ENCODE measurements at regions not wholly inside any gene's neighbourhood (a gene's known extent, or its start where the extent isn't known, plus 50 kb on each side); places are given as distances from the start of the nearest gene placed in this dataset.

- no peaks in the 10 kb centered on the region for H3K9me3 ChIP-seq
- no peak overlapping the region for H3K27ac ChIP-seq
- peaks cover 3% of the 10 kb centered on the region for H3K4me1 ChIP-seq
- no peaks in the 10 kb centered on the region for H3K36me3 ChIP-seq
- DNase-seq: no peak
- no peak overlapping the region for H3K9ac ChIP-seq (ENCODE audit: low read depth in 2 of 2, low read length in 2 of 2)
- no peak overlapping the region for H3K4me3 ChIP-seq
- intact Hi-C loops (cut with DNase I): no loop called here
- TF ChIP-seq, protein P1, sequence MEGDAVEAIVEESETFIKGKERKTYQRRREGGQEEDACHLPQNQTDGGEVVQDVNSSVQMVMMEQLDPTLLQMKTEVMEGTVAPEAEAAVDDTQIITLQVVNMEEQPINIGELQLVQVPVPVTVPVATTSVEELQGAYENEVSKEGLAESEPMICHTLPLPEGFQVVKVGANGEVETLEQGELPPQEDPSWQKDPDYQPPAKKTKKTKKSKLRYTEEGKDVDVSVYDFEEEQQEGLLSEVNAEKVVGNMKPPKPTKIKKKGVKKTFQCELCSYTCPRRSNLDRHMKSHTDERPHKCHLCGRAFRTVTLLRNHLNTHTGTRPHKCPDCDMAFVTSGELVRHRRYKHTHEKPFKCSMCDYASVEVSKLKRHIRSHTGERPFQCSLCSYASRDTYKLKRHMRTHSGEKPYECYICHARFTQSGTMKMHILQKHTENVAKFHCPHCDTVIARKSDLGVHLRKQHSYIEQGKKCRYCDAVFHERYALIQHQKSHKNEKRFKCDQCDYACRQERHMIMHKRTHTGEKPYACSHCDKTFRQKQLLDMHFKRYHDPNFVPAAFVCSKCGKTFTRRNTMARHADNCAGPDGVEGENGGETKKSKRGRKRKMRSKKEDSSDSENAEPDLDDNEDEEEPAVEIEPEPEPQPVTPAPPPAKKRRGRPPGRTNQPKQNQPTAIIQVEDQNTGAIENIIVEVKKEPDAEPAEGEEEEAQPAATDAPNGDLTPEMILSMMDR (IDR thresholded peaks at IDR 0.05): no peak
- no peaks in the 10 kb centered on the region for H3K27me3 ChIP-seq
Observed at GRCh38 chr11:112520354-112520753, 259.7 kb upstream of the PLET1 start.

DNA sequence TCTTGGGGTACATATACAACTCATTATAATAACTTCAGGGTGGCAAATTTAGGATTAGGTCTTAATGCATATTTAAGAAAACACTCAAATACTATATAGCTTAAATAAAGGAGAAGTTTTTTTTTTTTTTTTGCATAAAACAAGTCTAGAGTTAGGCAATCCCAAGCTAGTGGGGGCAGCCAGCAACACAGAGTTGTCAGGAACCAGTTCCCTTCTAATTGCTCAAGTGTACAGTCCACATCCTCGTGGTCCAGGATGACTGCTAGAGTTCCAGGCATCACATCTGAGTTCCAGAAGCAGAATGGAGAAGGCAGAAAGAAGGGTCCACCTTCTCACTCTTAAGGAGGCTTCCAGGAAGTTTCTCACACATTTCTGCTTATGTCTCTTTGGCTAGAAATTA, 261.9 kb upstream of the PLET1 start:
- intact Hi-C loops (cut with DNase I): no loop called here
- no peaks in the 10 kb centered on the region for H3K9me3 ChIP-seq
- H3K27ac ChIP-seq: no peak overlapping the region
- H3K4me1 ChIP-seq: peaks cover 3% of the 10 kb centered on the region
- no peaks in the 10 kb centered on the region for H3K27me3 ChIP-seq
- no peak overlapping the region for H3K4me3 ChIP-seq
- no peaks in the 10 kb centered on the region for H3K36me3 ChIP-seq
- TF ChIP-seq, protein P1 (IDR thresholded peaks at IDR 0.05): no peak
- no peak overlapping the region for H3K9ac ChIP-seq (ENCODE audit: low read depth in 2 of 2, low read length in 2 of 2)
- no peak for DNase-seq

- no peak for DNase-seq
- no peak overlapping the region for H3K27ac ChIP-seq
- H3K9ac ChIP-seq (ENCODE audit: low read depth in 2 of 2, low read length in 2 of 2): no peak overlapping the region
- H3K4me1 ChIP-seq: peaks cover 3% of the 10 kb centered on the region
- no peaks in the 10 kb centered on the region for H3K36me3 ChIP-seq
- H3K9me3 ChIP-seq: no peaks in the 10 kb centered on the region
- H3K27me3 ChIP-seq: no peaks in the 10 kb centered on the region
- no peak overlapping the region for H3K4me3 ChIP-seq
- TF ChIP-seq, protein P1 (IDR thresholded peaks at IDR 0.05): no peak
- intact Hi-C loops (cut with DNase I): no loop called here
Observed at GRCh38 chr11:112523031-112523430, 262.4 kb upstream of the PLET1 start.

DNA sequence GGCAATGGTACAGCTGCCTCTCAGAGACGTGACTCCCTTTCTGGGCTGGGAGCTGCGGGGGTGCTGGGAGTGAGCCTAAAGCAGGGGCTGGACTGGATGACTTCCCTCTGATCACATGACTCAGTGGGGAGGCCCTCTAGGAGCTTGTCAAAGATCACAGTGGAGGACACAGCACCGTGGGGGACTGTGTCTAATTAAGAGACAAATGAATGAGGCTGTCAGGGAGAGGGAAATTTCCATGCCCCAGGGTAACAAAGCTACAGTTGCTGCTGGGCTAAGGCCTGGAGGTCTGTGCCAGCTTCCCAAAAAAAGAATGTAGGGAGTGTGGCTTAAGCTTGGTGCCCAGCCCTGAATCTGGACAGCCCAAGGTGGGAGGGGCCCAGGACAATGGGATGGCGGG, 262.8 kb upstream of the PLET1 start:
- TF ChIP-seq, protein P1 (IDR thresholded peaks at IDR 0.05): no peak
- intact Hi-C loops (cut with DNase I): no loop called here
- Histone ChIP-seq H3K4me3 (no peak overlapping the region), H3K9ac (ENCODE audit: low read depth in 2 of 2, low read length in 2 of 2) (no peak overlapping the region), H3K27ac (no peak overlapping the region), H3K4me1 (peaks cover 3% of the 10 kb centered on the region), H3K27me3 (no peaks in the 10 kb centered on the region), H3K9me3 (no peaks in the 10 kb centered on the region), H3K36me3 (no peaks in the 10 kb centered on the region)
- no peak for DNase-seq

DNA sequence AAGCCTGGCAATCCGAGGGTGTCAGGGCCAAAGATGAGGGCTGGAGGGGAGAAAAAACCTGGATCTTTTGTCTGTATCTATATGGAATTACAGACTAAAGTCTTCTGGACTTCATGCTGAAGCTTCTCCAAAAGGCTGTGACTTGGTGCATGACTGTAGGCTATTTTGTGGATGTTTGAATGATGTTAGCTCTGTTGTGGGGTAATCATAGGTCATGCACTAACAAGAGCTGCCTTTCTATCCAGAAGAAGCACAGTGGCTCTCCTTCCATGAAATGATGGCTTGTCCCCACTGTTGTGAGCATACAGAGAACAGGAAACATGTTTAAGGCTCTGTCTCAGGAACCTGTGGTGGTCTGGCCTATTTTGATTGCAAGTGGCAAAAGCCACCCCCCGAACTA, 263.3 kb upstream of the PLET1 start:
- TF ChIP-seq, protein P1 (IDR thresholded peaks at IDR 0.05): no peak
- Histone ChIP-seq H3K4me1 (peaks cover 3% of the 10 kb centered on the region), H3K27ac (no peak overlapping the region), H3K9me3 (no peaks in the 10 kb centered on the region), H3K36me3 (no peaks in the 10 kb centered on the region), H3K27me3 (no peaks in the 10 kb centered on the region), H3K4me3 (no peak overlapping the region), H3K9ac (ENCODE audit: low read depth in 2 of 2, low read length in 2 of 2) (no peak overlapping the region)
- DNase-seq: no peak
- intact Hi-C loops (cut with DNase I): no loop called here

GRCh38 chr11:112524798-112525197, 264.1 kb upstream of the PLET1 start:
- peak overlapping the region; percentile 36 for H3K27ac ChIP-seq

More at GRCh38 chr11:112524798-112525197, 264.1 kb upstream of the PLET1 start:
- intact Hi-C loops (cut with DNase I): no loop called here
- Histone ChIP-seq H3K9me3 (no peaks in the 10 kb centered on the region), H3K9ac (ENCODE audit: low read depth in 2 of 2, low read length in 2 of 2) (no peak overlapping the region), H3K36me3 (no peaks in the 10 kb centered on the region), H3K4me3 (no peak overlapping the region), H3K27me3 (no peaks in the 10 kb centered on the region), H3K4me1 (peaks cover 3% of the 10 kb centered on the region)
- TF ChIP-seq, protein P1 (IDR thresholded peaks at IDR 0.05): no peak
- DNase-seq: no peak

All from colonic mucosa (tissue), 4 donors.